SK-N-MC (cell line): ENCODE measurements at regions not wholly inside any gene's neighbourhood (a gene's known extent, or its start where the extent isn't known, plus 50 kb on each side); places are given as distances from the start of the nearest gene placed in this dataset.

Experiments used
- DNase-seq: peaks from one replicate; pipeline ENCODE4 v3.0.0-alpha.2; 2011; ENCODE audit warnings: low read depth, low spot score
- H3K27ac ChIP-seq: fragments of 200-600 bp; sonication (generic); 2 replicates; pipeline ENCODE4 v1.5.1; 2016; ENCODE audit warnings: mixed run types
- H3K36me3 ChIP-seq: fragments of 200-600 bp; sonication (generic); 2 replicates; pipeline ENCODE4 v1.6.1; 2017; ENCODE audit warnings: antibody characterized with exemption, low read length, mixed read lengths; ENCODE audit not compliant: insufficient read depth
- H3K4me3 ChIP-seq: fragments of 200-600 bp; sonication (generic); 2 replicates; pipeline ENCODE4 v1.5.1; 2016
- H3K9ac ChIP-seq: fragments of 200-600 bp; sonication (generic); 2 replicates; pipeline ENCODE4 v1.8.0; 2017; ENCODE audit warnings: mixed run types, mixed read lengths; ENCODE audit not compliant: insufficient read length
- H3K9me3 ChIP-seq: fragments of 200-600 bp; sonication (generic); 2 replicates; pipeline ENCODE4 v1.6.1; 2017; ENCODE audit warnings: low read depth, mild to moderate bottlenecking, antibody characterized with exemption, low read length, moderate library complexity, mixed read lengths
- EZH2 ChIP-seq: fragments of 200-600 bp; sonication (generic); IDR thresholded peaks from one replicate; pipeline ENCODE4 v1.6.1; 2017; ENCODE audit warnings: antibody characterized with exemption
- FOXP2 ChIP-seq: optimal IDR thresholded peaks from 2 replicates; pipeline ENCODE3; 2011; ENCODE audit warnings: mild to moderate bottlenecking, moderate library complexity; ENCODE audit not compliant: insufficient read depth; ENCODE audit errors: extremely low read length, control extremely low read depth
- POLR2AphosphoS5 ChIP-seq: IDR thresholded peaks from 2 replicates; pipeline ENCODE4 v1.6.1; 2012; ENCODE audit warnings: mild to moderate bottlenecking, low read depth, low read length, borderline replicate concordance

GRCh38 chr9:671997-672396 lies 169.5 kb upstream of the DMRT1 start:
- DNase-seq, result no peak
- no peak overlapping the region for H3K27ac ChIP-seq
- no peak overlapping the region for H3K4me3 ChIP-seq
- TF ChIP-seq POLR2AphosphoS5 (no peak), EZH2 (no peak), FOXP2 (no peak)
- H3K9me3 ChIP-seq, result no peaks in the 10 kb centered on the region; the same call in 1 of the 2 replicates
- H3K9ac ChIP-seq, result no peak overlapping the region
- H3K36me3 ChIP-seq, result no peaks in the 10 kb centered on the region

- Histone ChIP-seq H3K9ac (no peak overlapping the region), H3K9me3 (no peaks in the 10 kb centered on the region; the same call in 1 of the 2 replicates), H3K27ac (no peak overlapping the region), H3K36me3 (no peaks in the 10 kb centered on the region), H3K4me3 (no peak overlapping the region)
- TF ChIP-seq EZH2, result no peak
- no peak for TF ChIP-seq FOXP2
- no peak for TF ChIP-seq POLR2AphosphoS5
- DNase-seq, result no peak
These were observed 168.6 kb upstream of the DMRT1 start for GRCh38 chr9:672851-673250.

DNA sequence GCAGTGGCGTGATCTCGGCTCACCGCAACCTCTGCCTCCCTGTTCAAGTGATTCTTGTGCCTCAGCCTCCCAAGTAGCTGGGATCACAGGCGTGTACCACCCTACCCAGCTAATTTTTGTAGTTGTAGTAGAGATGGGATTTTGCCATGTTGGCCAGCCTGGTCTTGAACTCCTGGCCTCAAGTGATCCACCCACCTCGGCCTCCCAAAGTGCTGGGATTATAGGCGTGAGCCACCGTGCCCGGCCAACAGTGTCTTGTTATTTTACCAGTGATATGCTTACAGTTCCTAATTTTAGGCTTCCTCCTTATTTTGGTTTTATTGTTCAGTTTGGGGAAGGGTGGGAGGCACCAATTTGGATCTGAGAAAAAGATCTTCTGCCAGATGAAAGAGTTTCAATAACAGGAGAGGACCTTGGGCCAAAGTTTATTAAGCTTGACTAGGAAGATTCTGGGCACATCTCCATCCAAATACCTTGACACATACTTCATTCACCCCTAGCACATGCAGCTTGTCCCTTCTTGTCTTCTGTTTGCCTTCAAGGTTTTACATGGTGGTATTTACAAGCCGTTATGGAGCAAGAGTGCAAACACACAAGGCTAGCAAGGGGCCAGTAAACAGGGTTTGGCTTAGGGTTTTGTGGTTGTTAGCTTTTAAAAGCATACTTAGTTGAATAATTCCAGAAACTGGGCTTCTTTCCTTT lies 168.1 kb upstream of the DMRT1 start:
- no peaks in the 10 kb centered on the region for H3K36me3 ChIP-seq
- TF ChIP-seq POLR2AphosphoS5, result no peak
- TF ChIP-seq FOXP2, result no peak
- TF ChIP-seq EZH2, result no peak
- H3K4me3 ChIP-seq, result no peak overlapping the region
- H3K9me3 ChIP-seq, result no peaks in the 10 kb centered on the region; the same call in 1 of the 2 replicates
- H3K27ac ChIP-seq, result no peak overlapping the region
- H3K9ac ChIP-seq, result no peak overlapping the region
- DNase-seq, result no peak

GRCh38 chr9:673966-674526 lies 167.5 kb upstream of the DMRT1 start:
- Histone ChIP-seq H3K4me3 (no peak overlapping the region), H3K27ac (no peak overlapping the region), H3K36me3 (no peaks in the 10 kb centered on the region), H3K9me3 (no peaks in the 10 kb centered on the region; the same call in 1 of the 2 replicates), H3K9ac (no peak overlapping the region)
- TF ChIP-seq FOXP2, result no peak
- no peak for TF ChIP-seq EZH2
- no peak for TF ChIP-seq POLR2AphosphoS5
- no peak for DNase-seq

- Histone ChIP-seq H3K4me3 (no peak overlapping the region), H3K36me3 (no peaks in the 10 kb centered on the region), H3K27ac (no peak overlapping the region), H3K9ac (no peak overlapping the region), H3K9me3 (no peaks in the 10 kb centered on the region)
- TF ChIP-seq FOXP2, result no peak
- no peak for TF ChIP-seq EZH2
- TF ChIP-seq POLR2AphosphoS5, result no peak
- no peak for DNase-seq
These were observed 165.7 kb upstream of the DMRT1 start for GRCh38 chr9:675697-676370.

DNA sequence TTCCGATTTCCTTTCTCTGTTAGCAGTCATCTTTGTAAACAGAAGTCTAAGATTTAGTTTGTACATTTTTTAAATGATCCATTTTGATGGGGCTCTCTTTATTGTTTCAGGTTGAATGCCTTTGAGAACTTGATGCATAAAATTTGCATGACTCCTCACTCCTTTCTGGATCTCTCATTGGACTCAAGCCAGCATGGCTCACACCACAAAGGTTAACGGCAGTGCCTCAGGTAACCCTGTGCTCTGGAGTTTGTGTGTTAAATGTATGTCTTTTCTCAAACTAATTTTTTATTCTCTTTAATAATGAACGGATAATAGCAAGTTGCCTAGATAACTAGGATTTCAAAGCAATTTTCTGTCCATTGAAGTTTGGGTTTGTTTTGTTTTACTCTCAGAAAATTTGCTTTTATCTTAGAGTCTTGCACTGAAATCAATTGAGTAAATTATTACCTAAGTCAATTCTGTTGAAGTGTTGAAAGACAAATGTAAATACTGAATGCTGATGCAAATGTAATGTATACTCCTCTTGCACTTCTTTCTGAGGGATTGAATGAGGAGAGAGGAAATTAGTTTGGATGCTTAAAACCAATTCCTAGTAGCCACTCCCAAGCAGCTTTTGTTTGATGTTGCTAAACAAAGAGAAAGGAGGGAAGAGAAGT lies 164.6 kb upstream of the DMRT1 start:
- no peak for TF ChIP-seq EZH2
- TF ChIP-seq POLR2AphosphoS5, result no peak
- TF ChIP-seq FOXP2, result no peak
- Histone ChIP-seq H3K9ac (no peak overlapping the region), H3K4me3 (no peak overlapping the region), H3K9me3 (no peaks in the 10 kb centered on the region), H3K36me3 (no peaks in the 10 kb centered on the region), H3K27ac (no peak overlapping the region)
- DNase-seq, result no peak

GRCh38 chr9:677461-678097 lies 163.9 kb upstream of the DMRT1 start:
- Histone ChIP-seq H3K9ac (no peak overlapping the region), H3K9me3 (no peaks in the 10 kb centered on the region), H3K4me3 (no peak overlapping the region), H3K36me3 (no peaks in the 10 kb centered on the region), H3K27ac (no peak overlapping the region)
- TF ChIP-seq FOXP2, result no peak
- no peak for TF ChIP-seq POLR2AphosphoS5
- TF ChIP-seq EZH2, result no peak
- no peak for DNase-seq

- TF ChIP-seq EZH2 (no peak), FOXP2 (no peak), POLR2AphosphoS5 (no peak)
- Histone ChIP-seq H3K4me3 (no peak overlapping the region), H3K9ac (no peak overlapping the region), H3K27ac (no peak overlapping the region), H3K9me3 (no peaks in the 10 kb centered on the region), H3K36me3 (no peaks in the 10 kb centered on the region)
- DNase-seq, result no peak
These were observed 162.6 kb upstream of the DMRT1 start for GRCh38 chr9:678897-679296.
